ENCODE measurements at regions not wholly inside any gene's neighbourhood (a gene's known extent, or its start where the extent isn't known, plus 50 kb on each side); places are given as distances from the start of the nearest gene placed in this dataset.

DNA sequence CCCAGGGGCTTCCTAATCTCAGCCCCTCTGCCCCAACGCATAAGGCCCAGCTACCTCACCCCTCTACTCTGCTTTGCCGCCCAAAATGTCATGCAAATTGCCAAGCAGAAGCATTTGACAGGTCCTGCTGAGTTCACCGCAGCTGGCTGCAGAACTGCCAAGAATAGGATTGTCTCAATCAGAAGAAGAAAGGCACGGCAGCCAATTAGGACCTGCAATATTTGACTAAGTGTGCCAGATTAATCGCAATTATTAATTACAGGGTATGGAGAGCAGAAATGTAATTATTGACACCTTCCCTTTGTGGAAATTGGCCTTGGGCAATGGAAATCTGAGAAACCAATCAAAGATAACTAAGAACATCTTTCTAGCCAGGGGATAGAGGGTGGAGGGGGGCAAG is 318.6 kb downstream of the LRFN2 start:
- ATAC-seq = no peak
- no peak for FAIRE-seq
- Histone ChIP-seq H2AFZ (ENCODE audit: low read length) (no peak overlapping the region), H3K4me3 (replicated peaks in 1 of 3; ENCODE audit: insufficient read depth in 1 of 3, low read depth in 2 of 3, low read length in 3 of 3) (no peak overlapping the region), H3K4me2 (ENCODE audit: low read depth, low read length) (no peak overlapping the region), H3K79me2 (ENCODE audit: insufficient read depth, low read length) (no peaks in the 10 kb centered on the region), H3K27me3 (ENCODE audit: control insufficient read depth in 1 of 2, insufficient read depth in 2 of 2, low read length in 2 of 2) (no peaks in the 10 kb centered on the region), H4K20me1 (ENCODE audit: insufficient read depth, low read length) (no peaks in the 10 kb centered on the region), H3K36me3 (replicated peaks in 1 of 2; ENCODE audit: control insufficient read depth in 1 of 2, insufficient read depth in 2 of 2, low read length in 2 of 2) (no peaks in the 10 kb centered on the region), H3K27ac (ENCODE audit: extremely low read length, insufficient read depth, low read length) (no peak overlapping the region), H3K9me3 (ENCODE audit: low read length) (no peaks in the 10 kb centered on the region), H3K9ac (ENCODE audit: insufficient read depth, low read depth, low read length) (no peak overlapping the region), H3K4me1 (ENCODE audit: insufficient read depth, low read length) (no peaks in the 10 kb centered on the region)
- BruUV-seq (replicated peaks) = no TSS peak
- CTCF ChIA-PET (ENCODE audit: low intra/inter-chr PET ratio, low total read pairs) = no interaction called here
- intact Hi-C loops (cut with micrococcal nuclease; ENCODE audit: unreplicated experiment) = no loop called here
- 0% methylated on average over 5 of the region's 5 CpGs for WGBS (ENCODE audit: low lambda C conversion rate)
- in situ Hi-C loops (cut with HindIII; ENCODE audit: extremely low pct_ligation_motif_present, low pct_unique_long_range_greater_than_20kb) = no loop called here
- POLR2A ChIA-PET = no interaction called here
- DNase-seq (ENCODE audit: low spot score) = no peak
- TF ChIP-seq KDM6A (CRISPR knock-in tag; IDR thresholded peaks at IDR 0.05; ENCODE audit: low read depth) (no peak), NFKBIZ (CRISPR knock-in tag; IDR thresholded peaks at IDR 0.05) (no peak), ZNF556 (CRISPR knock-in tag; IDR thresholded peaks at IDR 0.05; ENCODE audit: borderline replicate concordance) (no peak), GFI1 (CRISPR knock-in tag; IDR thresholded peaks at IDR 0.05; ENCODE audit: borderline replicate concordance) (no peak), MXD4 (CRISPR knock-in tag; IDR thresholded peaks at IDR 0.05) (no peak), KLF11 (CRISPR knock-in tag; IDR thresholded peaks at IDR 0.05) (no peak), HIC2 (CRISPR knock-in tag; IDR thresholded peaks at IDR 0.05; ENCODE audit: low read depth) (no peak)
- TF ChIP-seq, protein P1, sequence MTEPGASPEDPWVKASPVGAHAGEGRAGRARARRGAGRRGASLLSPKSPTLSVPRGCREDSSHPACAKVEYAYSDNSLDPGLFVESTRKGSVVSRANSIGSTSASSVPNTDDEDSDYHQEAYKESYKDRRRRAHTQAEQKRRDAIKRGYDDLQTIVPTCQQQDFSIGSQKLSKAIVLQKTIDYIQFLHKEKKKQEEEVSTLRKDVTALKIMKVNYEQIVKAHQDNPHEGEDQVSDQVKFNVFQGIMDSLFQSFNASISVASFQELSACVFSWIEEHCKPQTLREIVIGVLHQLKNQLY (CRISPR knock-in tag; IDR thresholded peaks at IDR 0.05) = no peak
- TF ChIP-seq, protein P2, sequence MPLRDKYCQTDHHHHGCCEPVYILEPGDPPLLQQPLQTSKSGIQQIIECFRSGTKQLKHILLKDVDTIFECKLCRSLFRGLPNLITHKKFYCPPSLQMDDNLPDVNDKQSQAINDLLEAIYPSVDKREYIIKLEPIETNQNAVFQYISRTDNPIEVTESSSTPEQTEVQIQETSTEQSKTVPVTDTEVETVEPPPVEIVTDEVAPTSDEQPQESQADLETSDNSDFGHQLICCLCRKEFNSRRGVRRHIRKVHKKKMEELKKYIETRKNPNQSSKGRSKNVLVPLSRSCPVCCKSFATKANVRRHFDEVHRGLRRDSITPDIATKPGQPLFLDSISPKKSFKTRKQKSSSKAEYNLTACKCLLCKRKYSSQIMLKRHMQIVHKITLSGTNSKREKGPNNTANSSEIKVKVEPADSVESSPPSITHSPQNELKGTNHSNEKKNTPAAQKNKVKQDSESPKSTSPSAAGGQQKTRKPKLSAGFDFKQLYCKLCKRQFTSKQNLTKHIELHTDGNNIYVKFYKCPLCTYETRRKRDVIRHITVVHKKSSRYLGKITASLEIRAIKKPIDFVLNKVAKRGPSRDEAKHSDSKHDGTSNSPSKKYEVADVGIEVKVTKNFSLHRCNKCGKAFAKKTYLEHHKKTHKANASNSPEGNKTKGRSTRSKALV (CRISPR knock-in tag; IDR thresholded peaks at IDR 0.05) = no peak
- TF ChIP-seq, protein P3, sequence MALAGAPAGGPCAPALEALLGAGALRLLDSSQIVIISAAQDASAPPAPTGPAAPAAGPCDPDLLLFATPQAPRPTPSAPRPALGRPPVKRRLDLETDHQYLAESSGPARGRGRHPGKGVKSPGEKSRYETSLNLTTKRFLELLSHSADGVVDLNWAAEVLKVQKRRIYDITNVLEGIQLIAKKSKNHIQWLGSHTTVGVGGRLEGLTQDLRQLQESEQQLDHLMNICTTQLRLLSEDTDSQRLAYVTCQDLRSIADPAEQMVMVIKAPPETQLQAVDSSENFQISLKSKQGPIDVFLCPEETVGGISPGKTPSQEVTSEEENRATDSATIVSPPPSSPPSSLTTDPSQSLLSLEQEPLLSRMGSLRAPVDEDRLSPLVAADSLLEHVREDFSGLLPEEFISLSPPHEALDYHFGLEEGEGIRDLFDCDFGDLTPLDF (CRISPR knock-in tag; IDR thresholded peaks at IDR 0.05) = no peak
